Medulla oblongata (tissue), 1 donor: ENCODE measurements at regions not wholly inside any gene's neighbourhood (a gene's known extent, or its start where the extent isn't known, plus 50 kb on each side); places are given as distances from the start of the nearest gene placed in this dataset.

Experiments
- DNase-seq: peaks from one replicate; pipeline ENCODE4 v3.0.0-alpha.2; 2015; ENCODE audit errors: extremely low spot score

DNA sequence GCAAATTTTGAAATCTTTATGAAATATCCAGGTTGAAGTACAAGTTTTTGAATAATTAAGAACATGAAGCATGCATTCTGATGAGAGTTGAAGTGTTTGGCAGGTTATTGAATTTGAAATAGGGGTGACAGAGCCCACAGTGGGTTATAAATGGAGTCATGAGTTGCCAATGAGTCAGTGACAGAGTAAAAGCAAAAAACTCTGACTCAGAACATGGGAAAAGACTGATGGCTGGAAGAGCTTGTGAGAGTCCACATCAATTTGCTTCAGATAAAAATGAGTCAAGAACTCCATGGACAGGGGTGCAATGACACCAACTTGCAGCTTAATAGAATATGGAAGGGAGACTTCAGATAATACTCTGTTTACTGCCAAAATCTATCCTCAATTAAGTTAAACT, 105.3 kb downstream of the SLC6A15 start:
- DNase-seq: no peak

DNA sequence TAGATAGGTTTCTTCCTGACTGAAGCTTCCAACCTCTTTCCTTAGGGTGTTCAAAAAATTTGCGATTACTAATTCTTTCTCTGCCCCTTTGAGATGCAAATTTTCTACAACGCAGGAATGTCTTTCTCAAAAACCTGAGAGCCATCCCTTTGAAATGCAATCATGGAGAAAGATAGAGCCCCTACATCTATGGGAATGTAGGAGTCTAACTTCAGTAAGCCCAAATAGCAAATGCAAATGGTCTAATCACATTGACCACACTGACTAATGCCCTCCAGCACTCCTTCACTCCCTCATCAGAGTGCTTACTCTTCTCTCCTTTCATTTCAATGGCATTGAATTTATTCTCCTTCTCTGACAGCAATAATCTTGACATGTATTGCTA, 107.1 kb downstream of the SLC6A15 start:
- no peak for DNase-seq

GRCh38 chr12:84804691-84805473, 107.7 kb downstream of the SLC6A15 start:
- DNase-seq: no peak

DNA sequence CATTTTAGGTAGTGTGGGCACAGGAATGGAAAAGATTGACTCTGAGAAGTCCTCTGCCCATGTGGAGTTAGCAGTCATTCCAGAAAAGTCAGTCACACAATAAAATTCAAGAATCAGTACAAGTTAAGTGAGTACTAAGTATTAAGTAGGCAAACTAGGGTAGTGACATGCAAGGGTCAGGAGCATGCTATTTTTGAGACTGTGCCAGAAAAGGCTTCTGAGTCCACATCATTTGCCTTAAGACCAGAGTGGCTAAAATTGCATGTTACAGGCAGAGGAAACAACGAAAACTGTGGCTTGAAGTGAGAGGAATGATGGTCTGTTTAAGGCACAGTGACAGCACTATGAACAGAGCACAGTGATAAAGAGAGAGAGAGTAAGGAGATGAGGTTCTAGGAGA, 108.9 kb downstream of the SLC6A15 start:
- no peak for DNase-seq

DNA sequence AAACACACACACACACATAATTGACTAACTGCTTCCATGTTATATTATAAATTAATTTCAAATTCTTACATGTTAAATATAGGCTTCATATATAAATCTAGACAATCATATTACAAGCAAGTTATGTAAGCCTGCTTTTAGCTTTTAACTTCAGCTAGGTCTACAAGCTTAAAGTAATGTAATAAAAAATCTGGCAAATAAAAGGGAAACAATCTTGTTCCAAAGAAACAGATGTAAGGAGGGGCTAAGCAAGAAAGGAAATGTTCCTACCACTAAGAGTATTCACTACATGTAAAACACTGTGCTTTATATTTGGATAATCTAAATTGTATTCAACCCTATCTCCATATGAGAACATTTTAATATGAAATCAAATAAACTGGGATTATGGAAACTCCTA, 110.4 kb downstream of the SLC6A15 start:
- no peak for DNase-seq

DNA sequence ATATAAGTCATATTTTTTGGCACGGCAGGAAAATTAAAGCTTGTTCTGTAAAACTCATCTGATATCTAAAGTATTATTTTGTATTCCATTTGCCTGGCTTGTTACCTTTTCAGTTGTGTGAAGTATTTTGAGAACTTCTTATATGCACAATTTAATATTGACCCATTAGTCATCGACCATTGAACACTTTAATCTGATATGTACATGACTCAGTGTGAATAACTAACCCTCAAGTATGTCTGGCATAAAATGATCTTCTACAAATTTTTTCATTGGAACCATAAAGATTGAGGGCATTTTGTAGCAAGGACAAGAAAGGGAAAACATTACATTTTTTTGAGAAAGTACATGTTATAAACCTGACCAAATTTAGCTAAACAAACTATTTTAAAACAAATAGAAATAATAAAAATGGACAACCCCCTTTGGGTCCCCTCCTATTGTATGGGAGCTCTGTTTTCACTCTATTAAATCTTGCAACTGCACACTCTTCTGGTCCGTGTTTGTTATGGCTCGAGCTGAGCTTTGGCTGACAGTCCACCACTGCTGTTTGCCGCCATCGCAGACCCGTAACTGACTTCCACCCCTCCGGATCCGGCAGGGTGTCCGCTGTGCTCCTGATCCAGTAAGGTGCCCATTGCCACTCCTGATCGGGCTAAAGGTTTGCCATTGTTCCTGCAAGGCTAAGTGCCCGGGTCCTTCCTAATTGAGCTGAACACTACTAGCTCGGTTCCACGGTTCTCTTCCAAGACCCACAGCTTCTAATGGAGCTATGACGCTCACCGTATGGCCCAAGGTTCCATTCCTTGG, 118.8 kb downstream of the SLC6A15 start:
- no peak for DNase-seq

DNA sequence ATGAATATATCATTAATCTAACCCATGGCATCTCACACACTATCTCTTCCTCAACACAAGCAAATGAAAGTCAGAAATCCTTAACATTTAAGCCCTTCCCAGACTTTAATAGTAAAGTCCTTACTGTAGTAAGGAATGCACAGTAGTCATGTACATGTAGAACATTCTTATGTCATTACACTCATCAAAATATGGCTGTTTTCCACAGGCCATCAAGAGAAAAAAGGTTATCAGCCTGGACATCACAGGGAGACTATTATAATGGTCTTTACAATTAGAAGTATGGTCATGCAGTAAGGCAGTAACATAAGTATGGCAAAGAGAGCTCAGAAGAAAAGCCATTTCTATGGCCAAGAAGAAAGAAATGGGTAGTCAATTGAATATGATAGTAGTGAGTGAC, 121.2 kb downstream of the SLC6A15 start:
- no peak for DNase-seq

GRCh38 chr12:84789184-84789583, 123.4 kb downstream of the SLC6A15 start:
- DNase-seq: no peak

DNA sequence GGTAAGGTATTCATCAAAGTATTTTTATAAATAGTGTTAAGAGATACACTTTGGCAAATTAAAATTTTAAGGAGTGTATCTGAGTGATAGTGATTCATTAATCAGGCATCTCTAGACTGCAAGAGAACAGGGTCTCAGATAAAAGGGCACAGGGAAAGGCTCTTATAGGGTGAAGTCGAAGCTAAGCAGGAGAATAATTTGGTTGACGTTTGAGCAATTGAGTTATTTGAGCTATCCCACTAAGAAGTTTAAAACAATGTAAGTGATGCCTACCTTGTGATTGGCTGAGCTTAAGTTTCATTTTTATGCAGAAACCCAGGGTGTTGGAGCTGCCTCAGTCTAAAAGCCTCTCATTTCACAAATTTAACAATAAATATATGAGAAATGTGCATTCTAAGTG, 125.3 kb downstream of the SLC6A15 start:
- DNase-seq: no peak

- no peak for DNase-seq
These were observed 126.0 kb downstream of the SLC6A15 start for GRCh38 chr12:84786622-84787021.

GRCh38 chr12:84785951-84786350, 126.6 kb downstream of the SLC6A15 start:
- DNase-seq: no peak

- DNase-seq: no peak
These were observed 127.3 kb downstream of the SLC6A15 start for GRCh38 chr12:84785281-84785680.

- DNase-seq: no peak
These were observed 133.4 kb downstream of the SLC6A15 start for GRCh38 chr12:84779169-84779568.

GRCh38 chr12:84772281-84772680, 140.3 kb downstream of the SLC6A15 start:
- no peak for DNase-seq

DNA sequence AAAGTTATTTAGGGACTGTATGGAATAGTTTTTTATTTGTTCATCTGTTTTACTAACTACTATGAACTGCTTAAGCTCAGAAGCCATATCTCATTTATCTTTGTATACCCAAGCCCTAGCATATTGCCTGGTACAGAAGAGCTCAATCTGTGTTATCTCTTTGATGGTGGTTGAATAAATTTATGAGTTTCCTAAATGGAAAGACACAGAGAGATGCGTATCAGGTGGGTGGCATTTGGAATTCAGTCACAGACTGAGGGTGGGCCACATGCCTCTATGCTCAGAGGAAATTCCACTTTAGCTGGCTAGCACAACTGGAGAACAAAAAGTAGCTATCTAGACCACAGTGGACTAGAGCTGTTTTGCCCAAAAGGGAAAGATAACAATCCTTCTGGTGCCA, 145.5 kb downstream of the SLC6A15 start:
- DNase-seq: no peak

GRCh38 chr12:84766375-84766774, 146.2 kb downstream of the SLC6A15 start:
- DNase-seq: no peak

- no peak for DNase-seq
These were observed 148.6 kb downstream of the SLC6A15 start for GRCh38 chr12:84764001-84764400.

- DNase-seq: no peak
These were observed 149.5 kb downstream of the SLC6A15 start for GRCh38 chr12:84763107-84763506.

DNA sequence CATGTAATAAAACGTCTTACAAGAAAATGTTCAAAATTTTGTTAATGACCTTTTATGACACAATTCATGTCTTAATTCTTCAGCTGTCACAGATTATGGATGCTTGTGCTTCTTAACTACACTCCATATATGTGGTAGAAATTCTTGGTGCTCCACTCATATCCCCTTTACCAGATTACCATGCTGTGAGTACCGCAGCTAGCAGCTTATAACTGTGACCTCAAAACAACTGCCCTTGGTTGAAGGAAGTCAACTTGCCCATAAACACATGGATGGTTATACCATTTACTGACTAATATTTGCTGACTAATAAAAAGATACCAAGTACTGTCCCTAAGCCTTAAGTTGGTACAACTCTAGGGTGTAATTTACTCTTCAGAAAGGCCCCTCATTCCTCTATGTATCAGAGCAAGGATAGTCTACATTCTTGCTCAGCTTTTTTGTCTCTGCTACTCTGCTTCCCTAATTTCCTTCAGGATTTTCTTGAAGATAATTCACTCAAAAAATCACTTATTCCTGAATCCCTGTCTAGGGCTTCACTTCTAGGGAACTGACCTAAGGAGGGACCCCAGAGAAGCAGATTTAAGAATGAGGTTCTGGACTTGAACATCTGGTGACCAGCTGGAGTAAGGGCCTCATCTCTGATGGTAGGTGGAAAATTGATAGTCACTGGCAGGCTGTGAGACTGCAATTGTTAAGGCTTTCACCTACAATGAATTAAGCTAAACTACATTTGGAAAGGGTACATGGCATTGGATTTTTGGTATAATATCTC, 152.3 kb downstream of the SLC6A15 start:
- no peak for DNase-seq

DNA sequence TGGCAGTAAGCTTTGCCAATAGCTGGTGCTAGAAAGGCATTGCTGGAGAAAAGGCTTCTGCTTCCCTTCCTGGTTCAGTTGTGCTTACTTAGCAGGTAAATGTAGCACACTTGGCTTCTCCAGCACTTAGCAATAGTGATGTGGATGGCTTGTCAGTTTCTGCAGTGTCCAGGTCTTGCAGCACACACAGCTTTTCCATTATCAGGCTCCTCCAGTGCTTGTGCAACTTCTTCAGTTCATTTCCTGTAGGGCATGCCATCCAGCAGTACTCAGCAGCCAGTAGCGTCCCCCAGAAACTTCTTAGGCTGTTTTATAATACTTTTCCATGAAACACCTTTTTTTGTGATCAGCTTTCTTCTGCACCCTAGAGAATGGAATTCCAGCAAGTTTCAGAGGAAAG, 154.6 kb downstream of the SLC6A15 start:
- no peak for DNase-seq

GRCh38 chr12:84756961-84757360, 155.6 kb downstream of the SLC6A15 start:
- no peak for DNase-seq

DNA sequence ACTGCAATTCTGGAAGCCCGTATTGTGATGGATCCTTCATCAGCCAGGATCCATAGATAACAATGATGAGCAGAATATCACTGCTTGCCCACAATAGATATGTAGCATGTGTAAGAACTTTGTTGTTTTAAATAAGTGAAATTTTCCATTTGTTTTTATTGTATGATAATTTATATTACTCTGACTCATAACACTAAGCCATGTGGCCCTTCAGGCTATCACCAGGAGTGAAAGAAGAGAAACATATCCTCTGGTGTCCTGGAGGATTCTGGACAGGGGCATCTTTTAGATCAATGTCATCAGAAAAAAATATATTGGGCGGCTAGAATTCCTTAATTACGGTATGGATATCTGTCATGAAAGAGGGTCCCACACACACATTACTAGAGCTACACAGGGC, 167.5 kb downstream of the SLC6A15 start:
- no peak for DNase-seq
